T-helper 1 cell treated with Interleukin-12 subunit alpha and Interleukin-12 subunit beta and Interleukin-4 antibody, amounts not matched to agents 30 μg/mL and 1 μg/mL, for 36 hours (primary cell): ENCODE measurements at regions not wholly inside any gene's neighbourhood (a gene's known extent, or its start where the extent isn't known, plus 50 kb on each side); places are given as distances from the start of the nearest gene placed in this dataset.
"Not testable (repeated sequence)": the region's sequence is repeated elsewhere in the genome, so short reads cannot be mapped to it uniquely, and the experiment has no call there.

Experiments
- H3K27ac Mint-ChIP-seq: one replicate; pipeline ENCODE4 v1.8.0; 2021; ENCODE audit warnings: mild to moderate bottlenecking, mixed read lengths
- H3K27me3 Mint-ChIP-seq: one replicate; pipeline ENCODE4 v1.8.0; 2021; ENCODE audit warnings: low read depth, mixed read lengths
- H3K36me3 Mint-ChIP-seq: one replicate; pipeline ENCODE4 v1.8.0; 2021; ENCODE audit warnings: low read depth, mixed read lengths
- H3K4me1 Mint-ChIP-seq: one replicate; pipeline ENCODE4 v1.8.0; 2021; ENCODE audit warnings: low read depth, mixed read lengths
- H3K4me3 Mint-ChIP-seq: one replicate; pipeline ENCODE4 v1.8.0; 2021; ENCODE audit warnings: mild to moderate bottlenecking, moderate library complexity, mixed read lengths
- H3K9me3 Mint-ChIP-seq: one replicate; pipeline ENCODE4 v1.8.0; 2021; ENCODE audit warnings: mixed read lengths

DNA sequence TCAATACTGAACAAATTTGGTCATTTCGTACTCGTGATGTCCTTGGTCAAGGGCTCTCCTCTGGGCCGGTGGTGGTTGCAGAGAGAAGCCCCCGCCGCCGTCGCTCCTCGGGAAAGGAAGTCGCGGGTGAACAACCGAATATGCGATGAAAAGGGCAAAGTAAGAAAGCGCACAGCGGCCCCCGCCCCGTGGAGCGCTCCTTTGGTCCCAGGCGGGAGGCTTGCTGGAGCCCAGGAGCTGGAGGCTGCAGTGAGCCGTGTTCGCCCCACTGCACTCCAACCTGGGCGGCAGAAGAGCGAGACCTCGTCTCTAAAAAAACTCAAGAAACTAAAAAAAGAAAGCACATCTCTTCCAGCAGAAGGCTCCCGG lies 108.4 kb upstream of the LARP1 start:
- Mint-ChIP-seq H3K27me3 (peaks cover 59% of the 10 kb centered on the region), H3K36me3 (peaks cover 2% of the 10 kb centered on the region), H3K4me3 (peak overlapping the region; percentile 76), H3K9me3 (peaks cover 13% of the 10 kb centered on the region), H3K4me1 (peaks cover 15% of the 10 kb centered on the region), H3K27ac (no peak overlapping the region)

DNA sequence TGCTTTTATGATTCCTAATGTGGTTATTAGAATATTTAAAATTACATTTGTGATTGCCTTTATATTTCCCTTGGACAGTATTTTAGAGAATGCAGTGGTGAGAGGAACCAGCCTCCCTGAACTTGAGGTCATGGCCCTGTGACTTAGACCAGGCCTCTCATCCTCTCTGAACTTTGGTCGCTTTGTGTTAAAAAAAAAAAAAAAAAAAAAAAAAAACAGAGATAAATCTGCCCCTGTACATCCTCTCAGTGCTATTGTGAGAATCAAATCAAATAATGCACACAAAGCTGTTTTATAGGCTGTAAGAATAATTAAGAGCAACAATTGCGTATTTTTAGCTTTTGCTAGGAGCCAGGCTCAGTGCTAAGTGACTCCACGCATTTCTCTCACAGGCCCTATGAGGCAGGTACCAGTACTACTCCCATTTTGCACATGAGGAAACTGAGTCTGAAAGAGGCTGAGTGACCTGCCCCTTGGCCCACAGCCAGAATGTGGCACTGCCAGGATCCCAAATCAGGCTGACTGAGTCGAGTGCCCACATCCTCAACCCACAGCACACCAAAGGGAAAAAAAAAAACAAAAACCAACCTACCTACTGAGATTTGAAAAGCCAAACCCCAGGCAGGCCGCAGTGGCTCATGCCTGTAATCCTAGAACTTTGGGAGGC lies 110.3 kb upstream of the LARP1 start:
- no peak overlapping the region for H3K4me3 Mint-ChIP-seq
- H3K4me1 Mint-ChIP-seq, result peaks cover 15% of the 10 kb centered on the region
- H3K36me3 Mint-ChIP-seq, result peaks cover 2% of the 10 kb centered on the region
- peaks cover 62% of the 10 kb centered on the region for H3K27me3 Mint-ChIP-seq
- peaks cover 13% of the 10 kb centered on the region for H3K9me3 Mint-ChIP-seq
- H3K27ac Mint-ChIP-seq, result no peak overlapping the region

DNA sequence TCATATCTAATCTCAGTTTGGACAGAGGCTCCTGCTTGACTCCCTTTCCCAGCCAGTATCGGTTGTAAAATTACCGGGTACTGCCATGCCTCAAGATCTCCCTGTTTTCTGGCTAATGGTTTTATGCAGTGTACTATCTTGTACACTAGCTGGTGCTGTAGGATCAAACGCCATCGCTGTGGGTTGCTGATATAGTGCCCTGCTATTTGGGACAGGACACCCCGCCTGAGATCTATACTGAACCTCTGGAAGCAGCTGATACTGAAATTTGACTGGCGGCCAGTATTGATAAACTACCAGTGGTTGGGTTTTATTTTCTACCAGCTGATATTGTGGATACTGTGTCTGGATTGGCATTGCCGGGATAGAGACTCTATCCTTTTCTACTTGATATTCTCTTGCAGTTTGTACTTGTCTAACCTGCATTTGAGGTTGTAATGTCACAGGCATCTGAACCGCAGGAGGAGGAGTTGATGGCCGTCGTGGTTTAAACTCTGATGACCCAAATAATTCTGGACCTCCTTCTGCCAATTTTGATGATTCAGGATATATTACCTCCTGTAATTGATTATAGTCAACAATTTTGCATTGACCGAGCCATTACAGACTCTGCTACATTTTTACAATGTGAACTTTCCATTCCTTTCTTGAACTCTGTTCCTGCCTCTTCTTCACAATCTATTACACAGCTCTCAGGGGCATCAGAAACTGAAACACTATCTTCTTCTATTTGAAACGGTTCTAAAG lies 112.5 kb upstream of the LARP1 start:
- peaks cover 13% of the 10 kb centered on the region for H3K9me3 Mint-ChIP-seq
- peaks cover 52% of the 10 kb centered on the region for H3K27me3 Mint-ChIP-seq
- no peak overlapping the region for H3K27ac Mint-ChIP-seq
- H3K4me1 Mint-ChIP-seq, result peaks cover 12% of the 10 kb centered on the region
- H3K36me3 Mint-ChIP-seq, result peaks cover 2% of the 10 kb centered on the region
- no peak overlapping the region for H3K4me3 Mint-ChIP-seq

DNA sequence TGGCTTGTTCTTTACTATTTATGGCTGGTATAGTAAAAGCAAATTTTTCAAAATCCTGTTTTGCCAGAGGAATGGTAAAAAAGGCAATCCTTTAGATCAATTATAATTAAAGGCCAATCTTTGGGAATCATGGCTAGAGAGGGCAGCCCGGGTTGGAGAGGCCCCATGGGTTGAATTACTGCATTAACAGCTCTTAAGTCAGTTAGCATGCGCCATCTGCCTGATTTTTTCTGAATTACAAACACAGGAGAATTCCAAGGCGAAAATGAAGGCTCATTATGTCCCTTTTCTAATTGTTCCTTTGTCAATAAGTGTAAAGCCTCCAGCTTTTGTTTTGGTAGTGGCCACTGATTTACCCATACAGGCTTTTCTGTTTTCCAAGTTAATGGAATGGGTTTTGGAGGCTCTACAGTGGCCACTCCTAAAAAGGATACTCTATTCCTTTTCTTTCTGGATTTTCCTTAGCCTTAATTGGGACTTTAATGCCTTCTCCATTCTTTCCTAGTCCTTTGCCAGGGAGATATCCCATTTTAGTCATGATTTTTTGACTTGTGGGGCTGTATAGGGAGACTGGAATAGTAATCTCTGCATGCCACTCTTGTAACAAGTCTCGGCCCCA lies 114.9 kb upstream of the LARP1 start:
- H3K9me3 Mint-ChIP-seq, result peaks cover 13% of the 10 kb centered on the region
- H3K36me3 Mint-ChIP-seq, H3K4me1 Mint-ChIP-seq, H3K27ac Mint-ChIP-seq, H3K4me3 Mint-ChIP-seq: not testable (repeated sequence)
- H3K27me3 Mint-ChIP-seq, result peaks cover 33% of the 10 kb centered on the region

DNA sequence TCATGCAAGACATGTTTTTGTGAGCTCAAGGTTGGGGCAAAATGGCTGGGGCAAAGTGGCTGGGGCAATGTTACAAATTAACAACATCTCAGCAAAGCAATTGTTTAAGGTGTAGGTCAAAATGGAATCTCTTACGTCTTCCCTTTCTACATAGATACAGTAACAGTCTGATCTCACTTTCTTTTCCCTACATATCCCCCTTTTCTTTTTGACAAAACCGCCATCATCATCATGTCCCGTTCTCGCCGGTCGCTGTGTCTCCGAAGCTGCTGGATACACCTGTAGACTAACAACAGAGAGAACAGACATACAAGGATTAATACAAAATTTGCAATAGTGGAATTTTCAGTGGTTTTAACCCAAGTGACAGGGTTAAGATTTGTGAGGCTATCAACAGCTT lies 118.4 kb upstream of the LARP1 start:
- H3K9me3 Mint-ChIP-seq, H3K4me1 Mint-ChIP-seq, H3K4me3 Mint-ChIP-seq: not testable (repeated sequence)

DNA sequence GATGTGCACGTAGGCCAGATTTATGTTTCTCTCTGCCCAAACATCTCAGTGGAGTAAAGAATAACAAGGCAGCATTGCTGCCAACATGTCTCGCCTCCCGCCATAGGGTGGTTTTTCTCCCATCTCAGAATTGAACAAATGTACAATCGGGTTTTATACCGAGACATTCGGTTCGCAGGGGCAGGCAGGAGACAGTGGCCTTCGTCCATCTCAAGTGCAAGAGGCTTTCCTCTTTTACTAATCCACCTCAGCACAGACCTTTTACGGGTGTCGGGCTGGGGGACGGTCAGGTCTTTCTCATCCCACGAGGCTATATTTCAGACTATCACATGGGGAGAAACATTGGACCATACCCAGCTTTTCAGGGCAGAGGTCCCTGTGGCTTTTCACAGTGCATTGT lies 118.9 kb upstream of the LARP1 start:
- H3K27me3 Mint-ChIP-seq, H3K4me1 Mint-ChIP-seq, H3K9me3 Mint-ChIP-seq, H3K27ac Mint-ChIP-seq, H3K4me3 Mint-ChIP-seq, H3K36me3 Mint-ChIP-seq: not testable (repeated sequence)

More for the DNA sequence above, 118.4 kb upstream of the LARP1 start:
- H3K36me3 Mint-ChIP-seq, H3K27me3 Mint-ChIP-seq, H3K27ac Mint-ChIP-seq: not testable (repeated sequence)

DNA sequence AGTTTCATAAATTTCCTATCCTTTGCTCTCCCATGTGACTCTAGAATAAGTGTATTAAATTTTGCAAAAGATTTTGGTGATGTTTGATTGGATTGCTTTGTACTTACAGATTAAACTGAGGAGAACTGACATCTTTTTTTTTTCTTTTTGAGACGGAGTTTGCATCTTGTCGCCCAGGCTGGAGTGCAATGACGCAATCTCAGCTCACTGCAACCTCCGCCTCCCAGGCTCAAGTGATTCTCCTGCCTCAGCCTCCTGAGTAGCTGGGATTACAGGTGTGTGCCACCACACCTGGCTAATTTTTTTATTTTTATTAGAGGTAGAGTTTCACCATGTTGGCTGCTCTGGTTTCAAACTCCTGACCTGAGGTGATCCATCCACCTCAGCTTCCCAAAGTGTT lies 121.4 kb upstream of the LARP1 start:
- not testable (repeated sequence) for H3K4me1 Mint-ChIP-seq, H3K27me3 Mint-ChIP-seq, H3K27ac Mint-ChIP-seq

DNA sequence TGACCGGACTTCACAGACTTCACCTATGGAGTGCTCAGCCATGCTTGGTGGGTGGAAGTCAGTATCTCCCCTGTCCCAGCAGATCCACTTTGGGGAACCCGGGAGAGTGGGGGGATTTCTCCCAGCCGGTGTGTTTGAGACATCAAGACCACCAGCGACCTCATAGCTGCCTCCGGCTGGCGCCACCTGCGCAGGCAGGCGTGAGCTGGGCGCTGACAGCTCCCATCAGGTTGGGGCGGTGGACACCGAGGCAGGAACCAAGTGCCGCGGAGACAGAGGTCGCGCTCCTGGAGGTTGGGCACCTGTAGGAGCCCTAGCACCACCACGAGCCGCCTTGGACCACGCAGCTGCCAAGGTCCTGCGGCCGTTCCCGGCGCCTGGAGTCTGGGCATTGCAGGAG lies 124.0 kb upstream of the LARP1 start:
- Mint-ChIP-seq H3K27ac (no peak overlapping the region), H3K9me3 (no peaks in the 10 kb centered on the region), H3K4me1 (no peaks in the 10 kb centered on the region), H3K27me3 (no peaks in the 10 kb centered on the region), H3K4me3 (no peak overlapping the region), H3K36me3 (no peaks in the 10 kb centered on the region)

More for the DNA sequence above, 121.4 kb upstream of the LARP1 start:
- not testable (repeated sequence) for H3K9me3 Mint-ChIP-seq, H3K36me3 Mint-ChIP-seq, H3K4me3 Mint-ChIP-seq

DNA sequence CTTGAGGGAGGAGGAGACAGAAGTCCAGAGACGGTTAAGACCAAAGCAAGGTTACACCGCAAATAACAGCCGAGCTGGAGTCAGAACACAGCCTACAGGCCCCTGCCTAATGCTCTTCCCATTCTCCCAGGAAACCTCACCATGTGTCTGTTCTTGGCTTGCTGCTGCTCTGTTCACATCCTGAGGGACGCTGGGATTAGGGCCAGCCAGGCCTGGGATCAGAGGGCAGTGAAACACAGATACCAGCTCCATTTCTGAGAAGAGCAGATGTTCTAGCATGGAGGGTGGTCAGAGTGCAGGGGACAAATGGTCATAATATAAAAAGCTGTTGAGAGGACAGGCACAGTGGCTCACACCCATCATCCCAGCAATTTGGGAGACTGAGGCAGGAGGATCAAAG lies 124.8 kb upstream of the LARP1 start:
- no peaks in the 10 kb centered on the region for H3K9me3 Mint-ChIP-seq

DNA sequence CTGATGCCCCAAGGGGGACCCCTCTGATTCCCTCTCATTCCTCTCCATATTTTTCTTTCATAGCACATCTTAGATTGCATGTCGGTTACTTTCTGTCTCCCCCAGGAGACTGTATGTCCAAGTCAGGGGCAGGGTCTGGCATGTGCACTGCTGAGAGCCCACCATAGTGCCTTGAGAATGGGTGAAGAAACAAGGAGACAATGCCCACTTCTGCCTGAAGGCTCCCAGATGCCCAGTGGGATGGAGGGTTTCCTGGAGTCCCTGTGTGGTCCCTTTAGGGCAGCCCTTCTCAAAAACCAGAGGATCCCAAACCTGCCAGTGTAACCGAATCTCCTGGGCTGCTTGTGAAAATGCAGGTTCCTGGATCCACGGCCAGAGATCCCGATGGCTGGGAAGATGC lies 126.5 kb upstream of the LARP1 start:
- Mint-ChIP-seq H3K4me3 (no peak overlapping the region), H3K27ac (no peak overlapping the region), H3K27me3 (peaks cover 5% of the 10 kb centered on the region), H3K4me1 (no peaks in the 10 kb centered on the region), H3K36me3 (no peaks in the 10 kb centered on the region), H3K9me3 (no peaks in the 10 kb centered on the region)

More for the DNA sequence above, 124.8 kb upstream of the LARP1 start:
- Mint-ChIP-seq H3K27me3 (no peaks in the 10 kb centered on the region), H3K27ac (no peak overlapping the region), H3K36me3 (no peaks in the 10 kb centered on the region), H3K4me3 (no peak overlapping the region), H3K4me1 (no peaks in the 10 kb centered on the region)

DNA sequence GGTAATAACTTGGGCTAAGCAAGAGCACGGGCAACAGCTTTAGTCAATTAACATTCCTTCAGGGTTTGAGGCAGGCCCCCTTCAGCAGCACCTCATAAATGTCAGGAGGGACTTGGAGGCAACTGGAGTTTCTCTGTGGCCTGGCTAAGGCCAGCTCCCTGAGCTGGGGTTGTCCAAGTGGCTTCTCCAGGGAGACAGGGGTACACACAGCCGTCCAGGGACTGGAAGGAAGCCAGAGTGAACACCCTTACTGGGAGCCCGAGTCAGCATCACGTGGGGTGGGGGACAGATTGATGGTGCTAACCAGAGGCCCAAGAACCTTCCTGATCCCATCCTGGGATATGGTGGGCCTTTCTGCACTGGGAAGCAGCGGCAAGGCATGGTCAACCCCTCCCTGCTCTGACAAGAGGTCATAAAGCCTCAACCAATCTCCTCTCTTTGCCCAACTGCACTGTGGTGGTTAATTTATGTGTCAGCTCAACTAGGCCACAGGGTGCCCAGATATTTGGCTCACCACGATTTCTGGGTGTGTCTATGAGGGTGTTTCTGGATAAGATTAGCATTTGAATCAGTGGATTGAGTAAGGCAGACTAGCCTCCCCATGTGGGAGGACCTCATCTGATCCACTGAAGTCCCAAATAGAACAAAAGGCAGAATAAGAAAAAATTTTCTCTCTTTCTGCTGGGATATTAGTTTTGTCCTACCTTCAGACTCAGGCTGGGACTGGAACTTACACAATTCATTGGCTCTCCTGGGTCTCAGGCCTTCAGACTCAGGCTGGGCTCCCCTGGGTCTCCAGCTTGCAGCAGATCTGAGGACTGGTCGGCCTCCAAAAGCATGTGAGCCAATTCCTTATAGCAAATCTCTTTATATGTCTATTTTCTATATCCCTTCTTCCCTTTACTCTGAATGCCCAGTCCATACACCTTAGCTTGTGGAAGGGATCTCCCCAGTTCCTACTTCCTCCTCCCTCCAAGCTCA lies 127.2 kb upstream of the LARP1 start:
- no peaks in the 10 kb centered on the region for H3K36me3 Mint-ChIP-seq
- H3K4me1 Mint-ChIP-seq, result no peaks in the 10 kb centered on the region
- no peaks in the 10 kb centered on the region for H3K9me3 Mint-ChIP-seq
- peaks cover 5% of the 10 kb centered on the region for H3K27me3 Mint-ChIP-seq
- no peak overlapping the region for H3K27ac Mint-ChIP-seq
- no peak overlapping the region for H3K4me3 Mint-ChIP-seq

DNA sequence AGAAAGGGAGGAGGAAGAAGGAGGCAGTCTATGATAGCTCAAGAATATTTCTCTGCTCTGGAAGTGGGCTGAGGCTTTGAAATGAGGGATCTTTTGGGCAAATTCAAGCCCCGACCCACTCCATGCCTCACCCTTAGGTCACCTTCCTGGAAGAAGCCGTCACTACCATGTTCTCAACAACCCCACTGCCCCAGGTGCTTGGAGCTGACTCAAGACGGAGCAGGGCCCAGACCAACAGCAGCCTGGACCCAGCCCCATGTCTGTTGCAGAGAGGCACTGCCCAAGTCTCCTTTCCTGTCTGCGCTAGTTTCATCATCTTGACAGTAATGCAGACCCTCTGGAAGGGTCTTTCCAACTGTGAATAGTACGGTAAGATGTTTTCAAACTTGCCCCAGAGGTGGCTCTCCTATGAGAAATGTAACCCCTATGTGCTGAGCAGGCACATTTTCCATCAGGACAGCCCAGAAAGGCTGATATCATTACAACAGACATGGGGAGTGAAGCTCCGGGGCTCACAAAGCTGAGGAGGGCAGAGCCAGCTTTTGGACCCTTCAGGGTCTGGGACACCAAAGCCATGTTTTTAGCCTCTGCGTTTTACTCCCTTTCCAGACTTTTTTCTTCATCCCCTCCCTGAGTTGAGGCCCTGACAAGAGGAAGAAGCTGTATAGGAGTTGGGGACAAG lies 128.2 kb upstream of the LARP1 start:
- Mint-ChIP-seq H3K27me3 (peaks cover 5% of the 10 kb centered on the region), H3K4me3 (no peak overlapping the region), H3K27ac (no peak overlapping the region), H3K9me3 (no peaks in the 10 kb centered on the region), H3K36me3 (no peaks in the 10 kb centered on the region), H3K4me1 (no peaks in the 10 kb centered on the region)

DNA sequence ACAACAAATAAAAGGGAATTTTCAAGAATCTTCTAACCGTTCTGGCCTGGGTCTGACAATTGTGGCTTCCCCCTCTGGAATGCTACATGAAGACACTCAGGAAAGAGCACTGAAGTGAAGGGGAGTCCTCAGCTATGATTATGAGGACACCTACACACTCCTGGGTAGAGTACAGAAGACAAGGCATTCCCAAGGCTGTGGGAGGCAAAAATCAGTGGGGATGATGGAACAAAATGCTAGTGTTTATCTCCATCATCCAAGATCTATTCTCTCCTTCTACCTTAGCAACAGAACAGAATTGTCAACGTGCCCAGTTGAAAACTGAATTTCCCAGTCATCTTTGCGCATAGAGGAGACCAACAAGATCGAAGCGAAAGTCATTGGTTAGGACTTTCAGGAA lies 130.1 kb upstream of the LARP1 start:
- no peak overlapping the region for H3K4me3 Mint-ChIP-seq
- no peaks in the 10 kb centered on the region for H3K9me3 Mint-ChIP-seq
- peaks cover 5% of the 10 kb centered on the region for H3K27me3 Mint-ChIP-seq
- no peaks in the 10 kb centered on the region for H3K4me1 Mint-ChIP-seq
- H3K27ac Mint-ChIP-seq, result no peak overlapping the region
- no peaks in the 10 kb centered on the region for H3K36me3 Mint-ChIP-seq

DNA sequence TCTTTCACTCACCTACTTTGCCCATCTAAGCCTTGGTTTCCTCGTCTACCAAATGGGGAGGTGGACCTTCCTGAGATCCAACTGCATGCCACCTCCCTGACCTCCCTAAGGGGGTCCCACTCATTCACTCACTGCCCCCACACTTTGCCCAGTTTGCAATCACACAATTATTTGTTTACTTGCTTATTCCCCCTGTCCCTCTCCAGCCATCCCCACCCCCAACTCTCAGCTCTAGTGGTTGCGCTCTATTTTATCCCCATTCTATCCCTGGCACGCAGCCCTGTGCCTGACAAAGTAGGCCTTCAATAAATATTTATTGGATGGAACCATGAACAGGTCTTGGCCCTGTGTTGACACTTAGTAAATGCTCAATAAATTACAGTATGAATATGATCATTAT lies 130.8 kb upstream of the LARP1 start:
- H3K4me1 Mint-ChIP-seq, result no peaks in the 10 kb centered on the region

More for the DNA sequence above, 130.8 kb upstream of the LARP1 start:
- Mint-ChIP-seq H3K36me3 (no peaks in the 10 kb centered on the region), H3K4me3 (no peak overlapping the region), H3K27ac (no peak overlapping the region), H3K9me3 (no peaks in the 10 kb centered on the region), H3K27me3 (peaks cover 5% of the 10 kb centered on the region)
